Suprapubic skin (tissue), 3 donors: ENCODE measurements at regions not wholly inside any gene's neighbourhood (a gene's known extent, or its start where the extent isn't known, plus 50 kb on each side); places are given as distances from the start of the nearest gene placed in this dataset.

ENCODE experiments used
- EP300 ChIP-seq: sonication (generic); formaldehyde crosslinking; IDR thresholded peaks from one replicate; pipeline ENCODE4 v1.6.1; 2017; ENCODE audit warnings: antibody characterized with exemption
- POLR2A ChIP-seq, 2 donors: fragments of 450-650 bp; IDR thresholded peaks; one replicate each; pipeline ENCODE4 v1.6.1; 2017; ENCODE audit warnings: antibody characterized with exemption in 2 of 2, mild to moderate bottlenecking in 2 of 2, moderate library complexity in 2 of 2
- TF ChIP-seq, protein P1 (sequence below), 2 donors: fragments of 200-600 bp in 1 of 2; fragments of 450-650 bp in 1 of 2; sonication (generic) in 1 of 2; IDR thresholded peaks; one replicate each; pipeline ENCODE4 v1.5.1; 2016 to 2019; ENCODE audit warnings: antibody characterized with exemption in 2 of 2, mild to moderate bottlenecking in 1 of 2, moderate library complexity in 1 of 2

DNA sequence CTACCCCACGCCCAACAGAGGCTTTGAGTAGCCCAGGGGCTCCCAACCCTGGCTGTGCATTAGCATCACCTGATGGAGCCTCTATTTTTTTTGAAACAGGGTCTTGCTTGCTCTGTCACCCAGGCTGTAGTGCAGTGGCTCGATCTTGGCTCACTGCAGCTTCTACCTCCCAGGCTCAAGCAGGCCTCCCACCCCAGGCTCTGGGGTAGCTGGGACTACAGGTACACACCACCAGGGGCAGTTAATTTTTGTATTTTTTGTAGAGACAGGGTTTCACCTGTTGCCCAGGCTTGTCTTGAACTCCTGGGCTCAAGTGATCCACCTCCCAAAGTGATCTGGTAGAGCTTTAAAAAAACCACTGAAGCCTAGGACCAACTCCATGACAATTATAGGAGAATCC, 394.8 kb upstream of the ATP5MC3 start:
- no peak for TF ChIP-seq POLR2A (IDR thresholded peaks at IDR 0.05)
- TF ChIP-seq, protein P1, sequence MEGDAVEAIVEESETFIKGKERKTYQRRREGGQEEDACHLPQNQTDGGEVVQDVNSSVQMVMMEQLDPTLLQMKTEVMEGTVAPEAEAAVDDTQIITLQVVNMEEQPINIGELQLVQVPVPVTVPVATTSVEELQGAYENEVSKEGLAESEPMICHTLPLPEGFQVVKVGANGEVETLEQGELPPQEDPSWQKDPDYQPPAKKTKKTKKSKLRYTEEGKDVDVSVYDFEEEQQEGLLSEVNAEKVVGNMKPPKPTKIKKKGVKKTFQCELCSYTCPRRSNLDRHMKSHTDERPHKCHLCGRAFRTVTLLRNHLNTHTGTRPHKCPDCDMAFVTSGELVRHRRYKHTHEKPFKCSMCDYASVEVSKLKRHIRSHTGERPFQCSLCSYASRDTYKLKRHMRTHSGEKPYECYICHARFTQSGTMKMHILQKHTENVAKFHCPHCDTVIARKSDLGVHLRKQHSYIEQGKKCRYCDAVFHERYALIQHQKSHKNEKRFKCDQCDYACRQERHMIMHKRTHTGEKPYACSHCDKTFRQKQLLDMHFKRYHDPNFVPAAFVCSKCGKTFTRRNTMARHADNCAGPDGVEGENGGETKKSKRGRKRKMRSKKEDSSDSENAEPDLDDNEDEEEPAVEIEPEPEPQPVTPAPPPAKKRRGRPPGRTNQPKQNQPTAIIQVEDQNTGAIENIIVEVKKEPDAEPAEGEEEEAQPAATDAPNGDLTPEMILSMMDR (IDR thresholded peaks at IDR 0.05): no peak
- no peak for TF ChIP-seq EP300
